Neuronal stem cell (in vitro differentiated cells): ENCODE measurements at regions not wholly inside any gene's neighbourhood (a gene's known extent, or its start where the extent isn't known, plus 50 kb on each side); places are given as distances from the start of the nearest gene placed in this dataset.

Experiments
- DNase-seq: peaks from one replicate; pipeline ENCODE4 v3.0.0-alpha.2; 2013; ENCODE audit warnings: low spot score
- H2AFZ ChIP-seq: one replicate; pipeline ENCODE4 v1.6.1; 2013; ENCODE audit warnings: mild to moderate bottlenecking, low read length, inconsistent platforms
- H2AK5ac ChIP-seq: 2 replicates; pipeline ENCODE4 v1.6.1; 2013; ENCODE audit warnings: low read depth, mild to moderate bottlenecking, inconsistent platforms, low read length, moderate library complexity, mixed read lengths
- H2BK120ac ChIP-seq: 2 replicates; pipeline ENCODE4 v1.6.1; 2013; ENCODE audit warnings: low read depth, mild to moderate bottlenecking, inconsistent platforms, low read length, moderate library complexity, mixed read lengths
- H2BK12ac ChIP-seq: one replicate; pipeline ENCODE4 v1.6.1; 2013; ENCODE audit warnings: low read length, inconsistent platforms
- H2BK15ac ChIP-seq: 2 replicates; pipeline ENCODE4 v1.6.1; 2013; ENCODE audit warnings: mild to moderate bottlenecking, low read length, inconsistent platforms, mixed read lengths
- H2BK5ac ChIP-seq: one replicate; pipeline ENCODE4 v1.6.1; 2013; ENCODE audit warnings: inconsistent platforms, mild to moderate bottlenecking, low read length, moderate library complexity
- H3K14ac ChIP-seq: one replicate; pipeline ENCODE4 v1.6.1; 2013; ENCODE audit warnings: low read length, inconsistent platforms
- H3K18ac ChIP-seq: 2 replicates; pipeline ENCODE4 v1.6.1; 2013; ENCODE audit warnings: low read length, inconsistent platforms
- H3K23ac ChIP-seq: 2 replicates; pipeline ENCODE4 v1.6.1; 2013; ENCODE audit warnings: low read depth, mild to moderate bottlenecking, mixed read lengths, low read length, inconsistent platforms; ENCODE audit not compliant: poor library complexity
- H3K27ac ChIP-seq: replicated peaks from 3 replicates; pipeline ENCODE4 v1.5.1; 2013; ENCODE audit warnings: low read length, inconsistent platforms
- H3K27me3 ChIP-seq, 3 experiments: 2 replicates each; pipeline ENCODE4 v1.6.1; 2013; ENCODE audit warnings: low read length in 3 of 3, mild to moderate bottlenecking in 2 of 3, inconsistent platforms in 1 of 3, low read depth in 1 of 3, mixed read lengths in 1 of 3, moderate library complexity in 1 of 3; ENCODE audit not compliant: control insufficient read depth in 3 of 3, insufficient read depth in 3 of 3
- H3K36me3 ChIP-seq, 2 donors: replicated peaks in 1 of 2; 2 replicates each; pipeline ENCODE4 v1.6.1; 2013; ENCODE audit warnings: low read length in 2 of 2; ENCODE audit not compliant: control insufficient read depth in 2 of 2, insufficient read depth in 2 of 2
- H3K4ac ChIP-seq: 2 replicates; pipeline ENCODE4 v1.6.1; 2013; ENCODE audit warnings: inconsistent platforms, mild to moderate bottlenecking, low read length, moderate library complexity
- H3K4me1 ChIP-seq, 2 donors: 1 replicate in 1 of 2; 2 replicates in 1 of 2; pipeline ENCODE4 v1.6.1; 2013; ENCODE audit warnings: low read length in 2 of 2, low read depth in 1 of 2; ENCODE audit not compliant: control insufficient read depth in 2 of 2, insufficient read depth in 1 of 2
- H3K4me2 ChIP-seq: one replicate; pipeline ENCODE4 v1.6.1; 2013; ENCODE audit warnings: mild to moderate bottlenecking, low read length, inconsistent platforms; ENCODE audit not compliant: insufficient read depth, poor library complexity, severe bottlenecking
- H3K4me3 ChIP-seq, 2 donors: 2 replicates each; pipeline ENCODE4 v1.5.1; 2013; ENCODE audit warnings: low read length in 2 of 2, mild to moderate bottlenecking in 2 of 2, inconsistent platforms in 1 of 2, moderate library complexity in 1 of 2
- H3K79me1 ChIP-seq: one replicate; pipeline ENCODE4 v1.6.1; 2013; ENCODE audit warnings: low read depth, mild to moderate bottlenecking, inconsistent platforms, low read length, moderate library complexity
- H3K9ac ChIP-seq: one replicate; pipeline ENCODE4 v1.6.1; 2013; ENCODE audit warnings: mild to moderate bottlenecking, low read depth, low read length, inconsistent platforms; ENCODE audit not compliant: poor library complexity
- H3K9me3 ChIP-seq, 2 donors: replicated peaks in 1 of 2; 2 replicates each; pipeline versions ENCODE3 to v1.6.1; 2013; ENCODE audit warnings: low read length in 2 of 2, mild to moderate bottlenecking in 2 of 2, inconsistent platforms in 1 of 2, low read depth in 1 of 2, mixed read lengths in 1 of 2, moderate library complexity in 1 of 2; ENCODE audit not compliant: control insufficient read depth in 2 of 2, insufficient read depth in 1 of 2
- H4K8ac ChIP-seq: one replicate; pipeline ENCODE4 v1.6.1; 2013; ENCODE audit warnings: low read depth, mild to moderate bottlenecking, inconsistent platforms, low read length, moderate library complexity
- H4K91ac ChIP-seq: one replicate; pipeline ENCODE4 v1.6.1; 2013; ENCODE audit warnings: low read length, low read depth, mild to moderate bottlenecking, inconsistent platforms; ENCODE audit not compliant: poor library complexity
- WGBS, 2 donors: extraction: QIAGEN DNeasy Blood & Tissue Kit; methylation state at CpG; one replicate each; pipeline ENCODE4 v1.1.7; 2013; ENCODE audit warnings: missing lambda C conversion rate in 2 of 2, mixed read lengths in 1 of 2; ENCODE audit not compliant: insufficient read length in 2 of 2, insufficient replicate concordance in 1 of 2; ENCODE audit errors: extremely low coverage in 2 of 2; 5-methylcytosine and 5-hydroxymethylcytosine counted together

DNA sequence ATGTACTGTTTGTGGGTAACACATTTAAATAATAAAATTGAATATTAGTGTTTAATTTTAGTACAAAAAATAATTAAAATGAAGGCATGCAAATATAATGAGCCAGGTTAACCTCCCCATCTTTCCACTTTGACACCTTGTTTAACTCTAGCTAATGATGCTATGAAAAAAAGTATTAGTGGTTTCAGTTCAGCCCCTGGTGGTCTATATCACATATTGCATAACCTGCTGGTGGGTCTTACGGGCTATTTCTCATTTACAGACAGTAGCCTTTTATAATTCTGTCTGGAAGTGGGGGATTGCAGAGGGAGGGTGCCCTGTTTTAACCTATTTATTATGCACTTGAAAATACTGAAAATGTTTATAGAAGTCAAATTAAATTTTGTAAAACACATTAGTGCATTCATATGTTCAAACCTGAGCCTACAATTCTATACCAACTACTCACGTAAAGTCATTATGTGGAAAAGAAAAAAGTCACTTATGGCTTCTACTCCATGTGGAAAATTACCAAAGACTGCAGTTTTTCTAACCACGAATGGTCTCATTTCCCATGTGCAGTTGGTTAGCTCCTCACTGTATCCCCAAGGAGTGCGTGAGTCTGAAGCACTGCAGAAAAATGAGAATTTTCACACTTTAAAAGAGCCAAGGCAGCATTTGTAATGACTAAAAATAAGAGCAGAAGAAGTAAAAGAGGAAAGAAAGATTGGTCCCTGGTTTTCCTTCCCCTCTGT is 381.0 kb downstream of the MTX2 start:
- Histone ChIP-seq H2AFZ (no peak overlapping the region), H4K8ac (no peak overlapping the region), H3K27me3 (peaks cover 0 to 49% (median 0%) of the 10 kb centered on the region in 3 experiments), H3K23ac (no peak overlapping the region), H2BK5ac (no peak overlapping the region), H3K4ac (no peak overlapping the region), H3K18ac (no peak overlapping the region), H3K9me3 (no peaks in the 10 kb centered on the region), H3K79me1 (no peaks in the 10 kb centered on the region), H3K14ac (no peak overlapping the region), H3K4me3 (no peak overlapping the region), H3K4me1 (no peaks in the 10 kb centered on the region), H4K91ac (no peak overlapping the region), H2BK120ac (no peak overlapping the region), H2AK5ac (no peak overlapping the region), H3K4me2 (no peak overlapping the region), H3K36me3 (no peaks in the 10 kb centered on the region), H2BK12ac (no peak overlapping the region), H3K27ac (no peak overlapping the region), H3K9ac (no peak overlapping the region), H2BK15ac (no peak overlapping the region)
- no CpG with 5 or more reads among the region's 4 CpGs for WGBS, 2 donors
- no peak for DNase-seq

DNA sequence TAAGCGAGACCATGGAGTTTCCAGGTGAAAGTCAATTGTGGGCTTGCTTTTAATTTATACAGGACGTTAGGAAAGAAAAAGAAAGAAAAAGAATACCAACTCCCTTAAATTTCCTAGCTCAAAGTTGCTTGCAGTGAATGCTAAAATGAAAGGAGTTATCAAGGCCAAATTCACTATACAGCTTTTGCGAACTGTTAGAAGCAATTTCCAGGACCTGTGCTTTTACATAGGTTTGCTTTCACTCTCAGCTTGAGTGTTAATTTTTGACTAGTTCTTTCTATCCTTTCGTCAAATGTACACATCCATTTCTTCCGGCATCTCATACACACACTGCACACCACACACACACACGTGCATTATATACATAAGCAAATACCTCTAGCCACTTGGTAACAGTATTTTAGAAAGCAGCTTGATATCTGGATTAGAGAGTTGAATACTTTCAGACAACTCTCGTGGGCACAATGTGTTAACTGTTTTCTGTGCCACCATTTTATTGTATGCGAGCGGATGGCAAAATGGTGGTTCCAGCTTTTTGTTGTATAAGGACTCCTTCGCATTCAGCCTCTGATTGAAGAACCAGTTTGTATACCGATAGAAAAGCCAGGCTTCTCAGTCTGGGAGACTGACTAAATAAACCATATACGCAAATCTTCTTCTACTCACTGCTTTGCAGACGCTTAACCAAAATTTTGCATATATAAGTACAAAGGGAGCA is 381.8 kb downstream of the MTX2 start:
- Histone ChIP-seq H3K4ac (no peak overlapping the region), H3K27ac (no peak overlapping the region), H2AK5ac (no peak overlapping the region), H3K4me1 (no peaks in the 10 kb centered on the region), H2AFZ (no peak overlapping the region), H2BK15ac (no peak overlapping the region), H3K9me3 (no peaks in the 10 kb centered on the region), H3K4me3 (no peak overlapping the region), H4K8ac (no peak overlapping the region), H3K4me2 (no peak overlapping the region), H2BK5ac (no peak overlapping the region), H3K36me3 (no peaks in the 10 kb centered on the region), H4K91ac (no peak overlapping the region), H3K79me1 (no peaks in the 10 kb centered on the region), H2BK120ac (no peak overlapping the region), H3K27me3 (peaks cover 0 to 42% (median 0%) of the 10 kb centered on the region in 3 experiments), H2BK12ac (no peak overlapping the region), H3K18ac (no peak overlapping the region), H3K14ac (no peak overlapping the region), H3K9ac (no peak overlapping the region), H3K23ac (no peak overlapping the region)
- no peak for DNase-seq
- WGBS, 2 donors: no CpG with 5 or more reads among the region's 13 CpGs

DNA sequence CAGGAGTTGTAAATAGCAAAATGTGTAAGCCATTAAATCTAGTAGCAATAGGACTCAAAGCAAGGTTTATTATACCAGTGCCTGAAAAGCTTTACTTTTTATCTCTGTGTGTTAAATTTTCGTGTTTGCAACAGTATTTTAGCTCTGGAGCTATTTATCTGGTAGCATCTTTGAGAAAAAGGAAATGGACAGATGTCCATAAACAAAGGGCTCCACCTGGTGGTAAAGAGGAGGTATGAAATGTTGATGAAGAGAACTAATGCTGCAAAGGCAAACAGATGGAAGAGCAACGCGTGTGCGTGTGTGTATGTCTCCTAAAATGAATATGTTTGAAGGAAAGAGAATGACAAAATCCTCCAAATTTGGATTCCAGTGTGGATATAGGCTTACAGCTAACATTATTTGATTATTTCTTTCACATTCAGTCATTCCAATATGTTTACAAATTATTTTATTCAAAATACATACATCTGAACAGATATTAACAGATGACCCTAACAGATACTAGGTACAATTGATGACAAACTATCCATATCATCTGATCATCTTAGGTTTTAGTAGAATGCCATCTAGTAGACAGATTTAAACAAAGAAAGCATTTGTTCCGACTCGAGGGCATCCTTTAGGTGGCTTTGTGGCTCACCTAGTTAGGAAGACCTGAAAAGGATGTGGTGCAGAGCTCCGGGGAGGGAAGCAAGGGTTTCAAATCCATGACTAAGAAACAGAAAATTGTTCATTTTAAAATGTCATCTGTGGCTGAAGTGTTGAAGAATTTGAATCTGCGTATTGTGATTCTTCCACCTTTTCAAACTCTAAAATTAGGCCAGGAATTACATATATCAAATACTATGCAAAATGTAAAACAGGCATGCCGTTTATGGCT is 383.3 kb downstream of the MTX2 start:
- Histone ChIP-seq H3K27ac (no peak overlapping the region), H2BK15ac (no peak overlapping the region), H3K18ac (no peak overlapping the region), H3K36me3 (no peaks in the 10 kb centered on the region), H3K9ac (no peak overlapping the region), H4K91ac (no peak overlapping the region), H3K79me1 (no peaks in the 10 kb centered on the region), H2AFZ (no peak overlapping the region), H2AK5ac (no peak overlapping the region), H3K14ac (no peak overlapping the region), H2BK5ac (no peak overlapping the region), H3K4ac (no peak overlapping the region), H2BK120ac (no peak overlapping the region), H3K27me3 (peaks cover 0 to 29% (median 0%) of the 10 kb centered on the region in 3 experiments), H3K4me1 (no peaks in the 10 kb centered on the region), H4K8ac (no peak overlapping the region), H3K9me3 (no peaks in the 10 kb centered on the region), H3K4me3 (no peak overlapping the region), H3K4me2 (no peak overlapping the region), H2BK12ac (no peak overlapping the region), H3K23ac (no peak overlapping the region)
- peak; percentile 41 for DNase-seq
- no CpG with 5 or more reads among the region's 9 CpGs for WGBS, 2 donors
